ENCODE measurements at regions not wholly inside any gene's neighbourhood (a gene's known extent, or its start where the extent isn't known, plus 50 kb on each side); places are given as distances from the start of the nearest gene placed in this dataset.

DNA sequence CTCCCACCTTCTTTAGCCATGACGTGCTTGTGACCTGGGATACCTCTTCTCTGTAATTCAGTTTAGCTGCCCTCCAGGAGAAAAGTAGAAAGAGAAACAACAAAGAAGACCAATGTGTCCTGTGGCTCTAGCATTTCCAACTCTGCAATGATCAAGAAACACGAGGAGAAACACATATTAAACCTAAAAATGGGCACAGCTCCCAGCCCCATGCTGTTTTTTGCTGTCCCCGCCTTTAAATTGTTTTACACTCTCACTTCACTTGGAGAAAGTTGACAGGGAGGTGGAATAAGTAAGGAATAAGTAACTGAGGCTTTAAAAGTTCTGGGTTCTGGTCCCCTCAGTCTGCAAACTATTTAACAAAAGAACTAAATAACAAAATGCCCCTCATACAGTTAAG is 390.6 kb downstream of the TNS1 start:
- Histone ChIP-seq H3K27me3 (no peaks in the 10 kb centered on the region), H3K79me2 (no peaks in the 10 kb centered on the region), H3K9me2 (replicated peaks; ENCODE audit: insufficient read depth) (no peaks in the 10 kb centered on the region), H3K36me3 (replicated peaks; ENCODE audit: insufficient read depth, low read depth) (no peaks in the 10 kb centered on the region), H3K9me3 (ENCODE audit: low read depth) (no peaks in the 10 kb centered on the region), H2AFZ (no peak overlapping the region), H3K4me2 (no peak overlapping the region), H3K4me3 (no peak overlapping the region), H4K20me1 (ENCODE audit: insufficient read depth, poor library complexity, severe bottlenecking) (no peaks in the 10 kb centered on the region), H3K4me1 (ENCODE audit: insufficient read depth) (peaks cover 8% of the 10 kb centered on the region), H3K27ac (no peak overlapping the region)
- 77% methylated on average over 3 of the region's 3 CpGs for WGBS (ENCODE audit: low lambda C conversion rate, missing lambda C conversion rate)
- DNase-seq (ENCODE audit: low spot score) = no peak
- TF ChIP-seq, protein P1, sequence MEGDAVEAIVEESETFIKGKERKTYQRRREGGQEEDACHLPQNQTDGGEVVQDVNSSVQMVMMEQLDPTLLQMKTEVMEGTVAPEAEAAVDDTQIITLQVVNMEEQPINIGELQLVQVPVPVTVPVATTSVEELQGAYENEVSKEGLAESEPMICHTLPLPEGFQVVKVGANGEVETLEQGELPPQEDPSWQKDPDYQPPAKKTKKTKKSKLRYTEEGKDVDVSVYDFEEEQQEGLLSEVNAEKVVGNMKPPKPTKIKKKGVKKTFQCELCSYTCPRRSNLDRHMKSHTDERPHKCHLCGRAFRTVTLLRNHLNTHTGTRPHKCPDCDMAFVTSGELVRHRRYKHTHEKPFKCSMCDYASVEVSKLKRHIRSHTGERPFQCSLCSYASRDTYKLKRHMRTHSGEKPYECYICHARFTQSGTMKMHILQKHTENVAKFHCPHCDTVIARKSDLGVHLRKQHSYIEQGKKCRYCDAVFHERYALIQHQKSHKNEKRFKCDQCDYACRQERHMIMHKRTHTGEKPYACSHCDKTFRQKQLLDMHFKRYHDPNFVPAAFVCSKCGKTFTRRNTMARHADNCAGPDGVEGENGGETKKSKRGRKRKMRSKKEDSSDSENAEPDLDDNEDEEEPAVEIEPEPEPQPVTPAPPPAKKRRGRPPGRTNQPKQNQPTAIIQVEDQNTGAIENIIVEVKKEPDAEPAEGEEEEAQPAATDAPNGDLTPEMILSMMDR (IDR thresholded peaks at IDR 0.05; ENCODE audit: poor library complexity) = no peak
- TF ChIP-seq EZH2phosphoT487 (IDR thresholded peaks at IDR 0.05; ENCODE audit: low read depth, severe bottlenecking, unreplicated experiment) = no peak
- no peak for TF ChIP-seq EZH2 (IDR thresholded peaks at IDR 0.05; ENCODE audit: borderline replicate concordance)

DNA sequence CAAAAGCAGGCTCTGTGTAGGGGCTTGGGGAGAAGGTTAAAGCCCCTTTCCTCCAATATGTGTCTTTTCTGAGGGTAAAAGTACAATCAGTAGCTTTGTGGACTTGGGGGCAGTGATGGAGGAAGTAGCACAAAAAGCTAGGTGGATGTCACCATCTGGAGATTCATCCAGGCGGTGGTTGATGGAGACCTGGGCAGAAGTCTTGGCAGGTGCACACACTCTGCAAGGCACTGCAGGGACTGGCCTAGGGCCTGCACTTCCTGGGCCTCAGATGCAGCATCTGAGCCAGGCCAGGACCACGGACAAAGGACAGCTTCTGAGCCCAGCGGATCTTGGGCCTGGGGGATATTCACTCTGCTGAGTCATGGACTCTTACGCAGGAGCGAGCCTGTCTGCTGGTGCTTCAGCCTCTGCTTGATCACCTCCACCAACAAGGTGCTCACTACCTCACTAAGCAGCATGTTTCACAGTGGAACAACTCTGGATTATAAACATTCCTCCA is 391.1 kb downstream of the TNS1 start:
- Histone ChIP-seq H3K79me2 (no peaks in the 10 kb centered on the region), H3K27me3 (no peaks in the 10 kb centered on the region), H3K36me3 (replicated peaks; ENCODE audit: insufficient read depth, low read depth) (no peaks in the 10 kb centered on the region), H3K27ac (peak overlapping the region; percentile 85), H3K9me3 (ENCODE audit: low read depth) (no peaks in the 10 kb centered on the region), H3K4me1 (ENCODE audit: insufficient read depth) (peaks cover 5% of the 10 kb centered on the region), H3K4me2 (no peak overlapping the region), H4K20me1 (ENCODE audit: insufficient read depth, poor library complexity, severe bottlenecking) (no peaks in the 10 kb centered on the region), H3K4me3 (no peak overlapping the region), H3K9me2 (replicated peaks; ENCODE audit: insufficient read depth) (no peaks in the 10 kb centered on the region), H2AFZ (no peak overlapping the region)
- WGBS (ENCODE audit: low lambda C conversion rate, missing lambda C conversion rate) = 90% methylated on average over 5 of the region's 5 CpGs
- TF ChIP-seq EZH2phosphoT487 (IDR thresholded peaks at IDR 0.05; ENCODE audit: low read depth, severe bottlenecking, unreplicated experiment) = no peak
- TF ChIP-seq EZH2 (IDR thresholded peaks at IDR 0.05; ENCODE audit: borderline replicate concordance) = no peak
- TF ChIP-seq, protein P1 (IDR thresholded peaks at IDR 0.05; ENCODE audit: poor library complexity) = no peak
- DNase-seq (ENCODE audit: low spot score) = no peak

DNA sequence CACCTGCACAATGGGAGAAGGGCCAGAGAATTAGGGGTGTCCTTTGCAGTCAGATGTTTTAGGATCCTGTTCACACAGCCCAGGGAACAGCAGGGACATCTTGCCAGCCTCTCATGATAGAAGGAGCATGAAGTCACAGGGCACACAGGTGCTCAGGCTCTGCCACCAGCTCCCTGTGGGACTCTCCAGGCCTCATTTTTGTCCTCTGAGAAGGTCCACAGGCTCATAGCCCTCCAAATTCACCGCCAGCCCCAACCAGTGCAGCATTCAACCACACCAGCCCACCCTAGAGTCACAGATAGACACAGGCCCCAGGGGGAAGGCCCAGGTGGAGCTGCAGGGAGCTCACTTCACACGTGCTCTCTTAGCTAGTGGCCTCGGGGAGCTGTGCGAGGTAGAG is 391.7 kb downstream of the TNS1 start:
- no peak for DNase-seq (ENCODE audit: low spot score)
- H3K9me3 ChIP-seq (ENCODE audit: low read depth) = no peaks in the 10 kb centered on the region
- H3K4me2 ChIP-seq = no peak overlapping the region
- H2AFZ ChIP-seq = no peak overlapping the region
- H3K4me1 ChIP-seq (ENCODE audit: insufficient read depth) = peaks cover 5% of the 10 kb centered on the region
- no peak overlapping the region for H3K4me3 ChIP-seq
- TF ChIP-seq EZH2phosphoT487 (IDR thresholded peaks at IDR 0.05; ENCODE audit: low read depth, severe bottlenecking, unreplicated experiment) (no peak), EZH2 (IDR thresholded peaks at IDR 0.05; ENCODE audit: borderline replicate concordance) (no peak)
- TF ChIP-seq, protein P1 (IDR thresholded peaks at IDR 0.05; ENCODE audit: poor library complexity) = no peak
- WGBS (ENCODE audit: low lambda C conversion rate, missing lambda C conversion rate) = 91% methylated on average over 4 of the region's 4 CpGs
- H3K79me2 ChIP-seq = no peaks in the 10 kb centered on the region
- H3K27me3 ChIP-seq = no peaks in the 10 kb centered on the region
- no peaks in the 10 kb centered on the region for H3K36me3 ChIP-seq (replicated peaks; ENCODE audit: insufficient read depth, low read depth)
- peak overlapping the region; percentile 85 for H3K27ac ChIP-seq
- no peaks in the 10 kb centered on the region for H4K20me1 ChIP-seq (ENCODE audit: insufficient read depth, poor library complexity, severe bottlenecking)
- H3K9me2 ChIP-seq (replicated peaks; ENCODE audit: insufficient read depth) = no peaks in the 10 kb centered on the region

DNA sequence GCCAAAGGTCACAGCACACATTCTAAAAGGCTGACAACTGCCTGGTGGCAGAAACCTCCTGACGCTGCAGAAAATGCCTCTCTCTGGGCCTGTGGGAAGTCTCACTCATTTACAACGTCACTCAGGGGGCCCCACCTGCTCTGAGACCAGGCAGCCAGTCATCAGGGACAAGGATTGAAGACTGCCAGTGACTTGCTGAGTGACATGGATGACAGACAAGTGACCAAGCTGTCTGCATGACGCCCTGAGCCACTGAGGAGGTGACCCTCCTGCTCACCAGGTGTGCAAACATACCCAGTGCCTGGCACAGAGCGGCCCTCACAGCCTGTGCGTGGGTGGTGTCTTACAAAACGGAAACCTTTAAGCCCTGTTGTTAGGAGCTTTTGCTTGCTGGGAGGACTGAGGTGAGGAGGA is 392.4 kb downstream of the TNS1 start:
- H2AFZ ChIP-seq = no peak overlapping the region
- peak overlapping the region; percentile 85 for H3K27ac ChIP-seq
- H3K9me2 ChIP-seq (replicated peaks; ENCODE audit: insufficient read depth) = no peaks in the 10 kb centered on the region
- no peaks in the 10 kb centered on the region for H3K36me3 ChIP-seq (replicated peaks; ENCODE audit: insufficient read depth, low read depth)
- no peaks in the 10 kb centered on the region for H3K9me3 ChIP-seq (ENCODE audit: low read depth)
- H3K27me3 ChIP-seq = no peaks in the 10 kb centered on the region
- no peak overlapping the region for H3K4me2 ChIP-seq
- no peak overlapping the region for H3K4me3 ChIP-seq
- TF ChIP-seq, protein P1 (IDR thresholded peaks at IDR 0.05; ENCODE audit: poor library complexity) = no peak
- TF ChIP-seq EZH2 (IDR thresholded peaks at IDR 0.05; ENCODE audit: borderline replicate concordance) = no peak
- no peak for TF ChIP-seq EZH2phosphoT487 (IDR thresholded peaks at IDR 0.05; ENCODE audit: low read depth, severe bottlenecking, unreplicated experiment)
- peaks cover 5% of the 10 kb centered on the region for H3K4me1 ChIP-seq (ENCODE audit: insufficient read depth)
- DNase-seq (ENCODE audit: low spot score) = peak; percentile 83
- no peaks in the 10 kb centered on the region for H3K79me2 ChIP-seq
- 49% methylated on average over 6 of the region's 6 CpGs for WGBS (ENCODE audit: low lambda C conversion rate, missing lambda C conversion rate)
- H4K20me1 ChIP-seq (ENCODE audit: insufficient read depth, poor library complexity, severe bottlenecking) = no peaks in the 10 kb centered on the region
